Endodermal cell (in vitro differentiated cells): ENCODE measurements at regions not wholly inside any gene's neighbourhood (a gene's known extent, or its start where the extent isn't known, plus 50 kb on each side); places are given as distances from the start of the nearest gene placed in this dataset.

ENCODE experiments used
- DNase-seq: peaks from one replicate; pipeline ENCODE4 v3.0.0-alpha.2; 2017
- H3K27ac ChIP-seq: 2 replicates; pipeline ENCODE4 v1.5.1; 2013; ENCODE audit warnings: mild to moderate bottlenecking, low read depth, low read length, moderate library complexity
- H3K27me3 ChIP-seq: 2 replicates; pipeline ENCODE4 v1.6.1; 2013; ENCODE audit warnings: mild to moderate bottlenecking, low read length, moderate library complexity; ENCODE audit not compliant: insufficient read depth, control insufficient read depth, poor library complexity, severe bottlenecking
- H3K36me3 ChIP-seq: 2 replicates; pipeline ENCODE4 v1.7.0; 2013; ENCODE audit warnings: mild to moderate bottlenecking, low read length, moderate library complexity; ENCODE audit not compliant: control insufficient read depth, insufficient read depth
- H3K4me1 ChIP-seq: one replicate; pipeline ENCODE4 v1.7.0; 2013; ENCODE audit warnings: low read length; ENCODE audit not compliant: control insufficient read depth, insufficient read depth
- H3K4me3 ChIP-seq: 2 replicates; pipeline ENCODE4 v1.5.1; 2013; ENCODE audit warnings: mild to moderate bottlenecking, low read length, moderate library complexity
- H3K9ac ChIP-seq: 2 replicates; pipeline ENCODE4 v1.6.1; 2013; ENCODE audit warnings: mild to moderate bottlenecking, low read length, moderate library complexity; ENCODE audit not compliant: poor library complexity, severe bottlenecking; ENCODE audit errors: extremely low read depth
- H3K9me3 ChIP-seq: 2 replicates; pipeline ENCODE4 v1.6.1; 2013; ENCODE audit warnings: mild to moderate bottlenecking, low read length, moderate library complexity; ENCODE audit not compliant: control insufficient read depth
- H3K27ac Mint-ChIP-seq: 2 replicates; pipeline ENCODE4 v1.8.0; 2020; ENCODE audit warnings: mixed read lengths
- H3K27me3 Mint-ChIP-seq: 2 replicates; pipeline ENCODE4 v1.8.0; 2021; ENCODE audit warnings: mild to moderate bottlenecking, mixed read lengths; ENCODE audit not compliant: insufficient read depth
- H3K36me3 Mint-ChIP-seq: 2 replicates; pipeline ENCODE4 v1.8.0; 2020; ENCODE audit warnings: low read depth, mixed read lengths
- H3K4me1 Mint-ChIP-seq: 2 replicates; pipeline ENCODE4 v1.8.0; 2020; ENCODE audit warnings: mixed read lengths
- H3K4me3 Mint-ChIP-seq: 2 replicates; pipeline ENCODE4 v1.8.0; 2020; ENCODE audit warnings: mild to moderate bottlenecking, moderate library complexity, mixed read lengths
- H3K9me3 Mint-ChIP-seq: 2 replicates; pipeline ENCODE4 v1.8.0; 2020; ENCODE audit warnings: mild to moderate bottlenecking, mixed read lengths
- CTCF ChIP-seq: fragments of 200-600 bp; sonication (generic); conservative IDR thresholded peaks from 2 replicates; pipeline ENCODE4 v1.5.0; 2021; ENCODE audit warnings: antibody characterized with exemption, mild to moderate bottlenecking
- WGBS, 2 experiments: methylation state at CpG; one replicate each; pipeline versions ENCODE4 v1.1.5 to v1.1.7; 2013; ENCODE audit warnings: missing lambda C conversion rate in 2 of 2, mixed read lengths in 1 of 2; ENCODE audit not compliant: insufficient coverage in 1 of 2, insufficient read length in 1 of 2; 5-methylcytosine and 5-hydroxymethylcytosine counted together

DNA sequence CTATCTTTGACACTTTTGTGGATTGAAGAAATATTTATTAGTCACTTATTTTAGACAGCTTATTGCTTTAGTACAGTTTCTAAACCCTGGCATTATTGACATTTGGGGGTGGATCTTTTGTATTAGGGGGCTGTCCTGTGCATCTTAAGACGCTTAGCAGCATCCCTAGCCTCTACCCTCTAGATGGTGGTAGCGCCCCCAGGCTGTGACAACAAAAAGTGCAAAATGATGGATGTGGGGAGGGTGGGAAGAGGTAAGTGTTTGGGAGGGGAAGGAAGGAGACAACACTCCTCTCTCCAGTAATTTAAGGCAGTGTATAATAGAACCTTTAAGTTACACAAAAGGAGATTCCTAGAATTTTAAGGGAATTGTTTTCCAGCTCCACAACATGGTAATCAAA, 1210.6 kb downstream of the C4orf33 start:
- Histone ChIP-seq H3K4me3 (no peak overlapping the region), H3K9ac (no peak overlapping the region), H3K4me1 (no peaks in the 10 kb centered on the region), H3K27me3 (no peaks in the 10 kb centered on the region), H3K27ac (no peak overlapping the region), H3K36me3 (no peaks in the 10 kb centered on the region), H3K9me3 (no peaks in the 10 kb centered on the region)
- H3K27ac Mint-ChIP-seq, result no peak overlapping the region
- peak; percentile 64 for TF ChIP-seq CTCF
- no peaks in the 10 kb centered on the region for H3K36me3 Mint-ChIP-seq
- no peaks in the 10 kb centered on the region for H3K4me1 Mint-ChIP-seq
- DNase-seq, result peak; percentile 71
- H3K27me3 Mint-ChIP-seq, result no peaks in the 10 kb centered on the region
- peaks cover 4% of the 10 kb centered on the region for H3K9me3 Mint-ChIP-seq
- 81% methylated on average over 2 of the region's 2 CpGs; no CpG with 5 or more reads in 1 of the 2 experiments for WGBS, 2 experiments
- no peak overlapping the region for H3K4me3 Mint-ChIP-seq

DNA sequence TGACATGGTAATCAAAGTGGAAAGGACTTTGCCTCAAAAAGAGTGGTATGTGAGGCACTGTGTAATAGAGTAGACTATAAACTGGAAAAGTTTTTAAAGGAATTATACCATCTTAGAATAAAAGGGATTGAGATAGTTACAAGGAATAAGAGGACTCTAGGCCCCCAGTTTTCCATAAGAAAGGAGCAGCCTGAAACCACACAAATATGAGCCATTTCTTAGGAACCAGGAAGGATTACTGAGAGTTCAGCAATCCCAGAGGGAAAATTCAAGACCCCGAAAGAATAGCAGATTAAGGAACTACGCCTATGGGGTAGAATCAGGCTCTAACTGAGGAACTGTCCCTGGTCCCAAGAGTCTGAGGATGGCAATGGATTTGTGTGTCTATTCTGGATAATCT, 1213.3 kb downstream of the C4orf33 start:
- Histone ChIP-seq H3K9me3 (no peaks in the 10 kb centered on the region), H3K4me1 (no peaks in the 10 kb centered on the region), H3K36me3 (no peaks in the 10 kb centered on the region), H3K27ac (no peak overlapping the region), H3K4me3 (no peak overlapping the region), H3K9ac (no peak overlapping the region), H3K27me3 (no peaks in the 10 kb centered on the region)
- no peak for TF ChIP-seq CTCF
- peaks cover 1% of the 10 kb centered on the region for H3K36me3 Mint-ChIP-seq
- H3K27me3 Mint-ChIP-seq, result no peaks in the 10 kb centered on the region
- 93 to 96% methylated on average over 2 of the region's 2 CpGs for WGBS, 2 experiments
- no peak overlapping the region for H3K4me3 Mint-ChIP-seq
- H3K9me3 Mint-ChIP-seq, result peaks cover 5% of the 10 kb centered on the region
- H3K4me1 Mint-ChIP-seq, result no peaks in the 10 kb centered on the region
- no peak overlapping the region for H3K27ac Mint-ChIP-seq
- DNase-seq, result no peak

DNA sequence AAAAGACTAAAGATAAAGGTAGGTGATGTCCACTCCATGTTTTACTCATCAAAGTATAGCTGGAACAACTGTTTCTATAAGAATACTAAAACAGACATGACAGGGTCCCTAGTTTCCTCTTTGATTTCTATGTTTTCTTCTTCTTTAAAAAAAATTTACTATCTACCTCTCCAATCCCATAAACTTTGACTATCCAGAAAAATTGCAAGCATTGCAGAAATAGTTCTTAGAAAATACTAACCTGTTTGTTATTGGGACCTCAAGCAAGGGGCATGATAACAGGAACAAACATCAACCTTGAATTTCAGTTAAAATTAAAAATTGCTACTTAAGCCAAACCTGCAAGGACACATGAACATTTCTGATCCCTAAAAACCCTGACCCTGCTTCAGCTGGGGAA, 1226.5 kb downstream of the C4orf33 start:
- H3K27ac ChIP-seq, result no peak overlapping the region
- no peaks in the 10 kb centered on the region for H3K36me3 ChIP-seq
- no peak for DNase-seq
- Mint-ChIP-seq H3K27ac (no peak overlapping the region), H3K27me3 (no peaks in the 10 kb centered on the region), H3K36me3 (no peaks in the 10 kb centered on the region), H3K9me3 (no peaks in the 10 kb centered on the region), H3K4me3 (no peak overlapping the region), H3K4me1 (peaks cover 6% of the 10 kb centered on the region)
- no peak overlapping the region for H3K9ac ChIP-seq
- no peaks in the 10 kb centered on the region for H3K27me3 ChIP-seq
- H3K9me3 ChIP-seq, result no peaks in the 10 kb centered on the region
- TF ChIP-seq CTCF, result no peak
- no peak overlapping the region for H3K4me3 ChIP-seq
- H3K4me1 ChIP-seq, result peaks cover 4% of the 10 kb centered on the region
